ENCODE measurements at regions not wholly inside any gene's neighbourhood (a gene's known extent, or its start where the extent isn't known, plus 50 kb on each side); places are given as distances from the start of the nearest gene placed in this dataset.
A peak's percentile ranks its signal among the peaks of the same experiment; 100 is the strongest.

DNA sequence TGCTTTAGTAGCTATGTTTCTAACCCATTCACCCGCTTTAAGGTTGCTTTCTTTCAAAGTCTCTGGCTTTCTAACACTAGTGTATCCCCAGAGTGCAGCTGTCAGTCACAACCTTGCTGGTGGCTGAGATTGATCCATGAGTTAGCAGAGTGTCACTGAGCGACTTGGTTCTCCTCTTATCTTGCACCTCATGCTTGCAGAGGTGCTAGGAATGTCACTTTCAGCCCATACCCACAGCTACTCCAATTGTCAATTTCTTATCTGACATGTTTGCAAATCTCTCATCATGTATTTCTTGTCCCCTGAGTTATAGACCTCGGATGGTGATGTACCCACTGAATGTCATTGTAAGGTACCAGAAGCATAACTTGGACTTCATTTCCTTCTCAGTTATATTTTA lies 1110.2 kb downstream of the GALC start:
- no peaks in the 10 kb centered on the region for H3K9me3 Mint-ChIP-seq
- H4K20me1 ChIP-seq (replicated peaks; ENCODE audit: insufficient read depth): no peaks in the 10 kb centered on the region
- H3K4me3 Mint-ChIP-seq: no peak overlapping the region
- H3K4me1 Mint-ChIP-seq: no peaks in the 10 kb centered on the region
- TF ChIP-seq, protein P1, sequence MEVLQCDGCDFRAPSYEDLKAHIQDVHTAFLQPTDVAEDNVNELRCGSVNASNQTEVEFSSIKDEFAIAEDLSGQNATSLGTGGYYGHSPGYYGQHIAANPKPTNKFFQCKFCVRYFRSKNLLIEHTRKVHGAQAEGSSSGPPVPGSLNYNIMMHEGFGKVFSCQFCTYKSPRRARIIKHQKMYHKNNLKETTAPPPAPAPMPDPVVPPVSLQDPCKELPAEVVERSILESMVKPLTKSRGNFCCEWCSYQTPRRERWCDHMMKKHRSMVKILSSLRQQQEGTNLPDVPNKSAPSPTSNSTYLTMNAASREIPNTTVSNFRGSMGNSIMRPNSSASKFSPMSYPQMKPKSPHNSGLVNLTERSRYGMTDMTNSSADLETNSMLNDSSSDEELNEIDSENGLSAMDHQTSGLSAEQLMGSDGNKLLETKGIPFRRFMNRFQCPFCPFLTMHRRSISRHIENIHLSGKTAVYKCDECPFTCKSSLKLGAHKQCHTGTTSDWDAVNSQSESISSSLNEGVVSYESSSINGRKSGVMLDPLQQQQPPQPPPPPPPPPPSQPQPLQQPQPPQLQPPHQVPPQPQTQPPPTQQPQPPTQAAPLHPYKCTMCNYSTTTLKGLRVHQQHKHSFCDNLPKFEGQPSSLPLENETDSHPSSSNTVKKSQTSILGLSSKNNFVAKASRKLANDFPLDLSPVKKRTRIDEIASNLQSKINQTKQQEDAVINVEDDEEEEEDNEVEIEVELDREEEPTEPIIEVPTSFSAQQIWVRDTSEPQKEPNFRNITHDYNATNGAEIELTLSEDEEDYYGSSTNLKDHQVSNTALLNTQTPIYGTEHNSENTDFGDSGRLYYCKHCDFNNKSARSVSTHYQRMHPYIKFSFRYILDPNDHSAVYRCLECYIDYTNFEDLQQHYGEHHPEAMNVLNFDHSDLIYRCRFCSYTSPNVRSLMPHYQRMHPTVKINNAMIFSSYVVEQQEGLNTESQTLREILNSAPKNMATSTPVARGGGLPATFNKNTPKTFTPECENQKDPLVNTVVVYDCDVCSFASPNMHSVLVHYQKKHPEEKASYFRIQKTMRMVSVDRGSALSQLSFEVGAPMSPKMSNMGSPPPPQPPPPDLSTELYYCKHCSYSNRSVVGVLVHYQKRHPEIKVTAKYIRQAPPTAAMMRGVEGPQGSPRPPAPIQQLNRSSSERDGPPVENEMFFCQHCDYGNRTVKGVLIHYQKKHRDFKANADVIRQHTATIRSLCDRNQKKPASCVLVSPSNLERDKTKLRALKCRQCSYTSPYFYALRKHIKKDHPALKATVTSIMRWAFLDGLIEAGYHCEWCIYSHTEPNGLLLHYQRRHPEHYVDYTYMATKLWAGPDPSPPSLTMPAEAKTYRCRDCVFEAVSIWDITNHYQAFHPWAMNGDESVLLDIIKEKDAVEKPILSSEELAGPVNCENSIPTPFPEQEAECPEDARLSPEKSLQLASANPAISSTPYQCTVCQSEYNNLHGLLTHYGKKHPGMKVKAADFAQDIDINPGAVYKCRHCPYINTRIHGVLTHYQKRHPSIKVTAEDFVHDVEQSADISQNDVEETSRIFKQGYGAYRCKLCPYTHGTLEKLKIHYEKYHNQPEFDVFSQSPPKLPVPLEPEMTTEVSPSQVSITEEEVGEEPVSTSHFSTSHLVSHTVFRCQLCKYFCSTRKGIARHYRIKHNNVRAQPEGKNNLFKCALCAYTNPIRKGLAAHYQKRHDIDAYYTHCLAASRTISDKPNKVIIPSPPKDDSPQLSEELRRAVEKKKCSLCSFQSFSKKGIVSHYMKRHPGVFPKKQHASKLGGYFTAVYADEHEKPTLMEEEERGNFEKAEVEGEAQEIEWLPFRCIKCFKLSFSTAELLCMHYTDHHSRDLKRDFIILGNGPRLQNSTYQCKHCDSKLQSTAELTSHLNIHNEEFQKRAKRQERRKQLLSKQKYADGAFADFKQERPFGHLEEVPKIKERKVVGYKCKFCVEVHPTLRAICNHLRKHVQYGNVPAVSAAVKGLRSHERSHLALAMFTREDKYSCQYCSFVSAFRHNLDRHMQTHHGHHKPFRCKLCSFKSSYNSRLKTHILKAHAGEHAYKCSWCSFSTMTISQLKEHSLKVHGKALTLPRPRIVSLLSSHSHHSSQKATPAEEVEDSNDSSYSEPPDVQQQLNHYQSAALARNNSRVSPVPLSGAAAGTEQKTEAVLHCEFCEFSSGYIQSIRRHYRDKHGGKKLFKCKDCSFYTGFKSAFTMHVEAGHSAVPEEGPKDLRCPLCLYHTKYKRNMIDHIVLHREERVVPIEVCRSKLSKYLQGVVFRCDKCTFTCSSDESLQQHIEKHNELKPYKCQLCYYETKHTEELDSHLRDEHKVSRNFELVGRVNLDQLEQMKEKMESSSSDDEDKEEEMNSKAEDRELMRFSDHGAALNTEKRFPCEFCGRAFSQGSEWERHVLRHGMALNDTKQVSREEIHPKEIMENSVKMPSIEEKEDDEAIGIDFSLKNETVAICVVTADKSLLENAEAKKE (CRISPR knock-in tag; IDR thresholded peaks at IDR 0.05): no peak
- no peak for TF ChIP-seq POLR2AphosphoS5 (IDR thresholded peaks at IDR 0.05; ENCODE audit: low read depth)
- no peaks in the 10 kb centered on the region for H3K27me3 ChIP-seq (ENCODE audit: insufficient read depth)
- no peaks in the 10 kb centered on the region for H3K36me3 ChIP-seq (ENCODE audit: insufficient read depth)
- no peaks in the 10 kb centered on the region for H3K4me1 ChIP-seq (ENCODE audit: insufficient read depth)
- H3K27me3 Mint-ChIP-seq (ENCODE audit: insufficient read depth, low read depth, poor library complexity): no peaks in the 10 kb centered on the region
- H3K4me2 ChIP-seq: no peak overlapping the region
- no peak overlapping the region for H3K27ac Mint-ChIP-seq
- H2AFZ ChIP-seq: no peak overlapping the region
- H3K36me3 Mint-ChIP-seq (ENCODE audit: low read depth): no peaks in the 10 kb centered on the region
- no peak overlapping the region for H3K4me3 ChIP-seq
- DNase-seq (ENCODE audit: low spot score): no peak
- H3F3A ChIP-seq (replicated peaks; ENCODE audit: low read depth): no peaks in the 10 kb centered on the region
- no peaks in the 10 kb centered on the region for H3K79me2 ChIP-seq (replicated peaks; ENCODE audit: insufficient read depth)
- no peak for ATAC-seq
- H3K9me2 ChIP-seq (ENCODE audit: insufficient read depth): no peaks in the 10 kb centered on the region
- no peak overlapping the region for H3K27ac ChIP-seq (ENCODE audit: low read depth)

DNA sequence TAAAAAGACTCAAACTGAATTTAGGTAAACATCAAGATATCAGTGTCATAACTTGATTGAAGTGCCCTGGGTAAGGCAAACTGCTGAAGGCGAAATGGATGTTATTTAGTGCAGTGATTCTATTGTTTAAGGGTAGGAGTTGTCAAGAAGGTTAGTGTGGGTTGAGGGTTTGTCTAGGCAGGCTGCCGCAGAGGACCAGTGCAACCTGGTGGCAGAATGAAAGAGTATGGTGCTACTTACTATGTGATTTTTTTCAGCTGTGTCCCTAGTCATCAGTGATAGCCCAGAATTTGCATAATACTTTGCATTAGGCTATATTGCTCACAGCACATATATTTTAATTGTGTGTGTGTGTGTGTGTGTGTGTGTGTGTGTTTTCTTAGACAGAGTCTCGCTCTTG lies 1127.0 kb downstream of the GALC start:
- H3K4me1 Mint-ChIP-seq: no peaks in the 10 kb centered on the region
- no peak overlapping the region for H3K4me2 ChIP-seq
- no peak overlapping the region for H3K4me3 Mint-ChIP-seq
- no peaks in the 10 kb centered on the region for H3K36me3 Mint-ChIP-seq (ENCODE audit: low read depth)
- H3K27me3 Mint-ChIP-seq (ENCODE audit: insufficient read depth, low read depth, poor library complexity): no peaks in the 10 kb centered on the region
- no peaks in the 10 kb centered on the region for H3K4me1 ChIP-seq (ENCODE audit: insufficient read depth)
- no peak for ATAC-seq
- peak; percentile 13 for DNase-seq (ENCODE audit: low spot score)
- peak overlapping the region; percentile 63; the same call in 1 of the 2 replicates for H3K27ac Mint-ChIP-seq
- no peak overlapping the region for H3K27ac ChIP-seq (ENCODE audit: low read depth)
- H3K27me3 ChIP-seq (ENCODE audit: insufficient read depth): no peaks in the 10 kb centered on the region
- H3K9me2 ChIP-seq (ENCODE audit: insufficient read depth): no peaks in the 10 kb centered on the region
- no peak overlapping the region for H2AFZ ChIP-seq
- H3K79me2 ChIP-seq (replicated peaks; ENCODE audit: insufficient read depth): no peaks in the 10 kb centered on the region
- no peaks in the 10 kb centered on the region for H3K9me3 Mint-ChIP-seq
- H3K4me3 ChIP-seq: no peak overlapping the region
- H3K36me3 ChIP-seq (ENCODE audit: insufficient read depth): no peaks in the 10 kb centered on the region
- TF ChIP-seq, protein P2, sequence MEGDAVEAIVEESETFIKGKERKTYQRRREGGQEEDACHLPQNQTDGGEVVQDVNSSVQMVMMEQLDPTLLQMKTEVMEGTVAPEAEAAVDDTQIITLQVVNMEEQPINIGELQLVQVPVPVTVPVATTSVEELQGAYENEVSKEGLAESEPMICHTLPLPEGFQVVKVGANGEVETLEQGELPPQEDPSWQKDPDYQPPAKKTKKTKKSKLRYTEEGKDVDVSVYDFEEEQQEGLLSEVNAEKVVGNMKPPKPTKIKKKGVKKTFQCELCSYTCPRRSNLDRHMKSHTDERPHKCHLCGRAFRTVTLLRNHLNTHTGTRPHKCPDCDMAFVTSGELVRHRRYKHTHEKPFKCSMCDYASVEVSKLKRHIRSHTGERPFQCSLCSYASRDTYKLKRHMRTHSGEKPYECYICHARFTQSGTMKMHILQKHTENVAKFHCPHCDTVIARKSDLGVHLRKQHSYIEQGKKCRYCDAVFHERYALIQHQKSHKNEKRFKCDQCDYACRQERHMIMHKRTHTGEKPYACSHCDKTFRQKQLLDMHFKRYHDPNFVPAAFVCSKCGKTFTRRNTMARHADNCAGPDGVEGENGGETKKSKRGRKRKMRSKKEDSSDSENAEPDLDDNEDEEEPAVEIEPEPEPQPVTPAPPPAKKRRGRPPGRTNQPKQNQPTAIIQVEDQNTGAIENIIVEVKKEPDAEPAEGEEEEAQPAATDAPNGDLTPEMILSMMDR (conservative IDR thresholded peaks at IDR 0.05; ENCODE audit: low read depth in 2 of 2): peak; percentile 18 to 38; a peak in 2 of 4 replicates
- TF ChIP-seq NANOG (IDR thresholded peaks at IDR 0.05; ENCODE audit: borderline replicate concordance): no peak
- no peaks in the 10 kb centered on the region for H3F3A ChIP-seq (replicated peaks; ENCODE audit: low read depth)
- no peaks in the 10 kb centered on the region for H4K20me1 ChIP-seq (replicated peaks; ENCODE audit: insufficient read depth)

Measured in GM23338 (cell line).